B cell (primary cell): ENCODE measurements at regions not wholly inside any gene's neighbourhood (a gene's known extent, or its start where the extent isn't known, plus 50 kb on each side); places are given as distances from the start of the nearest gene placed in this dataset.
"Not testable (repeated sequence)": the region's sequence is repeated elsewhere in the genome, so short reads cannot be mapped to it uniquely, and the experiment has no call there.

ENCODE experiments used
- ATAC-seq: fragments of 200-7000 bp; cut with Tn5 transposase; one replicate; pipeline ENCODE4 v1.10.0; 2021; ENCODE audit warnings: low read depth, mild to moderate bottlenecking, moderate number of reproducible peaks, moderate library complexity
- CTCF ChIA-PET: fragments of 350-600 bp; sonication (Branson Sonifier 250); formaldehyde crosslinking; loops from one replicate; lab custom pipeline; 2021; ENCODE audit warnings: antibody characterized with exemption, inconsistent platforms; lab: Charles Lee
- POLR2A ChIA-PET: fragments of 350-600 bp; sonication (Branson Sonifier 250); formaldehyde crosslinking; loops from one replicate; lab custom pipeline; 2021; ENCODE audit warnings: antibody characterized with exemption; lab: Charles Lee
- DNase-seq: peaks from one replicate; pipeline ENCODE4 v3.0.0; 2013
- H2AFZ ChIP-seq: 2 replicates; pipeline ENCODE4 v1.6.1; 2012; ENCODE audit warnings: mild to moderate bottlenecking, low read depth, low read length; ENCODE audit not compliant: insufficient read depth, poor library complexity, severe bottlenecking
- H3K27ac ChIP-seq, 2 donors: 1 replicate in 1 of 2; 2 replicates in 1 of 2; pipeline ENCODE4 v1.5.1; 2012 to 2013; ENCODE audit warnings: low read length in 2 of 2, mild to moderate bottlenecking in 2 of 2, moderate library complexity in 1 of 2
- H3K27me3 ChIP-seq, 4 experiments: fragments of 200-600 bp in 1 of 4; sonication (generic) in 1 of 4; replicated peaks in 1 of 4; 1 replicate in 2 of 4; 2 replicates in 2 of 4; pipeline versions ENCODE4 v1.6.1 to v1.7.0; 2013 to 2016; ENCODE audit warnings: low read length in 3 of 4, mild to moderate bottlenecking in 2 of 4, mixed read lengths in 1 of 4, moderate library complexity in 1 of 4; ENCODE audit not compliant: insufficient read depth in 4 of 4, control insufficient read depth in 3 of 4; ENCODE audit errors: control extremely low read depth in 1 of 4
- H3K36me3 ChIP-seq, 2 experiments: replicated peaks in 1 of 2; 1 replicate in 1 of 2; 2 replicates in 1 of 2; pipeline versions ENCODE4 v1.6.1 to v1.7.1; 2013; ENCODE audit warnings: low read length in 1 of 2; ENCODE audit not compliant: insufficient read depth in 2 of 2, control insufficient read depth in 1 of 2; ENCODE audit errors: control extremely low read depth in 1 of 2, extremely low read depth in 1 of 2
- H3K4me1 ChIP-seq, 2 donors: fragments of 200-600 bp in 1 of 2; sonication (generic) in 1 of 2; 1 replicate in 1 of 2; 2 replicates in 1 of 2; pipeline versions ENCODE4 v1.5.1 to v1.6.1; 2013 to 2017; ENCODE audit warnings: low read length in 2 of 2; ENCODE audit not compliant: control insufficient read depth in 2 of 2, insufficient read depth in 2 of 2
- H3K4me2 ChIP-seq: replicated peaks from 2 replicates; pipeline ENCODE3; 2012; ENCODE audit warnings: mild to moderate bottlenecking, low read depth, low read length; ENCODE audit not compliant: poor library complexity, severe bottlenecking
- H3K4me3 ChIP-seq, 5 experiments: fragments of 200-600 bp in 1 of 5; sonication (generic) in 1 of 5; 1 replicate in 3 of 5; 2 replicates in 2 of 5; pipeline versions ENCODE4 v1.5.1 to v1.7.0; 2011 to 2016; ENCODE audit warnings: low read length in 4 of 5, mild to moderate bottlenecking in 4 of 5, low read depth in 2 of 5, control low read depth in 1 of 5, moderate library complexity in 1 of 5; ENCODE audit not compliant: insufficient read depth in 1 of 5; ENCODE audit errors: control extremely low read depth in 1 of 5, extremely low read depth in 1 of 5
- H3K79me2 ChIP-seq: fragments of 200-600 bp; sonication (generic); one replicate; pipeline ENCODE4 v1.6.0; 2016; ENCODE audit warnings: low read length; ENCODE audit not compliant: control insufficient read depth, insufficient read depth
- H3K9ac ChIP-seq: fragments of 200-600 bp; sonication (generic); 2 replicates; pipeline ENCODE4 v1.6.1; 2017; ENCODE audit warnings: mild to moderate bottlenecking, low read length, moderate library complexity
- H3K9me3 ChIP-seq, 3 donors: one replicate each; pipeline versions ENCODE4 v1.6.1 to v1.7.1; 2013; ENCODE audit warnings: low read length in 2 of 3; ENCODE audit not compliant: control insufficient read depth in 2 of 3, insufficient read depth in 1 of 3; ENCODE audit errors: control extremely low read depth in 1 of 3
- H4K20me1 ChIP-seq: 2 replicates; pipeline ENCODE4 v1.6.0; 2012; ENCODE audit warnings: mild to moderate bottlenecking, low read length; ENCODE audit not compliant: insufficient read depth, control insufficient read depth, poor library complexity, severe bottlenecking
- H3K27ac Mint-ChIP-seq: one replicate; pipeline ENCODE4 v1.8.0; 2021; ENCODE audit warnings: mixed read lengths
- H3K27me3 Mint-ChIP-seq: one replicate; pipeline ENCODE4 v1.8.0; 2021; ENCODE audit warnings: mixed read lengths
- H3K4me1 Mint-ChIP-seq: one replicate; pipeline ENCODE4 v1.8.0; 2021; ENCODE audit warnings: mixed read lengths
- H3K4me3 Mint-ChIP-seq: one replicate; pipeline ENCODE4 v1.8.0; 2021; ENCODE audit warnings: mixed read lengths
- H3K9me3 Mint-ChIP-seq: one replicate; pipeline ENCODE4 v1.8.0; 2022; ENCODE audit warnings: mixed read lengths; ENCODE audit not compliant: insufficient read depth
- EZH2 ChIP-seq: IDR thresholded peaks from 2 replicates; pipeline ENCODE4 v1.6.1; 2012; ENCODE audit warnings: borderline replicate concordance, low read depth, mild to moderate bottlenecking, moderate library complexity, low read length; ENCODE audit not compliant: insufficient read depth, poor library complexity, severe bottlenecking
- WGBS: methylation state at CpG from one replicate; pipeline ENCODE4 v1.1.5; 2013; ENCODE audit warnings: missing lambda C conversion rate; ENCODE audit not compliant: insufficient coverage; 5-methylcytosine and 5-hydroxymethylcytosine counted together
- intact Hi-C: fragments of 100-400 bp; cut with micrococcal nuclease; formaldehyde crosslinking; loops from one replicate; pipeline ENCODE4 v1.10.0; 2022
- TF ChIP-seq, protein P1 (sequence below): fragments of 200-600 bp; IDR thresholded peaks from one replicate; pipeline ENCODE4 v1.8.0; 2022; ENCODE audit warnings: antibody characterized with exemption, mild to moderate bottlenecking

DNA sequence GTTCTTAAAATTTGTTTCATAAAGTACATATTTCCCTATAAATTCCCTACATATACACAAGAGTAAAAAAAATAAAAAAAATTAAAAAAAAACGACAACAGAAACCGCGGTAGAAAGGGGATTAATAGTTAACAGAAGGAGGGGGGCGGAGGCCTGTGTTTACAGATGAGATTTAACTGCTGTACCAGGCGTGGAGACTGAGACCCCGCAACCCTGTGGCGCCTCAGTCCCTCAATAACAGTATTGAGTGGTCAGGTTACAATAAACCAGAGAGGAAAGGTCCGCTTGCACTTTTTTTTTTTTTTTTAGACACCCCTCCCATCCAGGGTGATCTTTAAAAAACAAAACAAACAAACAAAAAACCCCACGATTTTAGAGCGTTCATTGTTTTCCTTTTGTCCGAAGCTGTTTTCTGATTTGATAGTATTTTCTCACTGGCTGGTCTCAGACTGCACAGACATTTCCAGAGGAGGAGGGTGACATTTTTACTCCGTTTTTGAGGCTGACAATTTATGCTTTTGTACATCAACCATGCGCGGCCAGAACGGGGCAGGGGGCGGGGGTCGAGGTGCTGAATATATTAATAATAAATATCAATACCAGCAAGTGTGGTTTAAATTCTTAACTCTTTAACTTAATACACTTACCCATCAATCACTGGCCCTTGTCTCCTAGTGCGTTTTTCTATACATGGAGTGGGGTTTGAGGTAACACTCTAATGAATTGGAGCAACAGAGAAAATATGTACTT, 1223.9 kb downstream of the BRINP3 start:
- no peaks in the 10 kb centered on the region for H3K4me1 Mint-ChIP-seq
- no peak for DNase-seq
- no peak overlapping the region for H3K4me3 ChIP-seq
- no peak overlapping the region for H2AFZ ChIP-seq
- H3K4me1 ChIP-seq = no peaks in the 10 kb centered on the region
- H3K4me2 ChIP-seq = no peak overlapping the region
- no peak for TF ChIP-seq EZH2
- TF ChIP-seq, protein P1, sequence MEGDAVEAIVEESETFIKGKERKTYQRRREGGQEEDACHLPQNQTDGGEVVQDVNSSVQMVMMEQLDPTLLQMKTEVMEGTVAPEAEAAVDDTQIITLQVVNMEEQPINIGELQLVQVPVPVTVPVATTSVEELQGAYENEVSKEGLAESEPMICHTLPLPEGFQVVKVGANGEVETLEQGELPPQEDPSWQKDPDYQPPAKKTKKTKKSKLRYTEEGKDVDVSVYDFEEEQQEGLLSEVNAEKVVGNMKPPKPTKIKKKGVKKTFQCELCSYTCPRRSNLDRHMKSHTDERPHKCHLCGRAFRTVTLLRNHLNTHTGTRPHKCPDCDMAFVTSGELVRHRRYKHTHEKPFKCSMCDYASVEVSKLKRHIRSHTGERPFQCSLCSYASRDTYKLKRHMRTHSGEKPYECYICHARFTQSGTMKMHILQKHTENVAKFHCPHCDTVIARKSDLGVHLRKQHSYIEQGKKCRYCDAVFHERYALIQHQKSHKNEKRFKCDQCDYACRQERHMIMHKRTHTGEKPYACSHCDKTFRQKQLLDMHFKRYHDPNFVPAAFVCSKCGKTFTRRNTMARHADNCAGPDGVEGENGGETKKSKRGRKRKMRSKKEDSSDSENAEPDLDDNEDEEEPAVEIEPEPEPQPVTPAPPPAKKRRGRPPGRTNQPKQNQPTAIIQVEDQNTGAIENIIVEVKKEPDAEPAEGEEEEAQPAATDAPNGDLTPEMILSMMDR = no peak
- H4K20me1 ChIP-seq = no peaks in the 10 kb centered on the region
- no peaks in the 10 kb centered on the region for H3K27me3 Mint-ChIP-seq
- H3K9ac ChIP-seq = no peak overlapping the region
- H3K79me2 ChIP-seq = no peaks in the 10 kb centered on the region
- 91% methylated on average over 9 of the region's 18 CpGs for WGBS
- no peaks in the 10 kb centered on the region for H3K36me3 ChIP-seq
- ChIA-PET POLR2A (no interaction called here), CTCF (no interaction called here)
- peaks cover 0 to 15% (median 0%) of the 10 kb centered on the region in 3 donors for H3K9me3 ChIP-seq
- intact Hi-C loops = no loop called here
- no peaks in the 10 kb centered on the region for H3K27me3 ChIP-seq
- no peak overlapping the region for H3K27ac ChIP-seq
- H3K27ac Mint-ChIP-seq = no peak overlapping the region
- ATAC-seq = no peak
- no peaks in the 10 kb centered on the region for H3K9me3 Mint-ChIP-seq
- no peak overlapping the region for H3K4me3 Mint-ChIP-seq

DNA sequence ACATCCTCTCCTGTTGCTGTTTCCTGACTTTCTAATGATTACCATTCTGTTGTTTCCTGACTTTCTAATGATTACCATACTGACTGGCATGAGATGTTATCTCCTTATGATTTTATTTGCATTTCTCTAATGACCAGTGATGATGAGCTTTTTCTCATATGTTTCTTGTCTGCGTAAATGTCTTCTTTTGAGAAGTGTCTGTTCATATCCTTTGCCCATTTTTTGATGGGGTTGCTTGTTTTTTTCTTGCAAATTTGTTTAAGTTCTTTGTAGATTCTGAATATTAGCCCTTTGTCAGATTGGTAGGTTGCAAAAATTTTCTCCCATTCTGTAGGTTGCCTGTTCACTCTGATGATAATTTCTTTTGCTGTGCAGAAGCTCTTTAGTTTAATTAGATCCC, 1216.5 kb downstream of the BRINP3 start:
- H3K9me3 ChIP-seq, H3K27ac ChIP-seq, H3K4me1 Mint-ChIP-seq, H3K4me1 ChIP-seq, CTCF ChIA-PET, H3K4me3 Mint-ChIP-seq, H3K9me3 Mint-ChIP-seq, POLR2A ChIA-PET, H3K27me3 ChIP-seq, DNase-seq, H2AFZ ChIP-seq, ATAC-seq, H3K9ac ChIP-seq, H3K4me2 ChIP-seq, H3K79me2 ChIP-seq, intact Hi-C loops, H3K27me3 Mint-ChIP-seq, H4K20me1 ChIP-seq, H3K27ac Mint-ChIP-seq, H3K4me3 ChIP-seq, H3K36me3 ChIP-seq: not testable (repeated sequence)
- WGBS = no CpG with 5 or more reads among the region's 1 CpG
